Breast epithelium (tissue), 3 donors: ENCODE measurements at regions not wholly inside any gene's neighbourhood (a gene's known extent, or its start where the extent isn't known, plus 50 kb on each side); places are given as distances from the start of the nearest gene placed in this dataset.

Experiments
- CTCF ChIP-seq, 3 donors: fragments of 450-650 bp; IDR thresholded peaks; one replicate each; pipeline ENCODE4 v1.5.1; 2016 to 2017; ENCODE audit warnings: antibody characterized with exemption in 3 of 3, mild to moderate bottlenecking in 3 of 3, moderate library complexity in 3 of 3
- POLR2A ChIP-seq: fragments of 450-650 bp; IDR thresholded peaks from one replicate; pipeline ENCODE4 v1.6.1; 2016; ENCODE audit warnings: antibody characterized with exemption, mild to moderate bottlenecking, moderate library complexity
- POLR2AphosphoS5 ChIP-seq, 3 donors: sonication (generic); formaldehyde crosslinking; IDR thresholded peaks; one replicate each; pipeline ENCODE4 v1.6.1; 2017; ENCODE audit warnings: antibody characterized with exemption in 3 of 3

GRCh38 chr15:37777006-37777405 lies 157.4 kb upstream of the TMCO5A start:
- no peak for TF ChIP-seq CTCF (IDR thresholded peaks at IDR 0.05)
- no peak for TF ChIP-seq POLR2A
- no peak for TF ChIP-seq POLR2AphosphoS5 (IDR thresholded peaks at IDR 0.05)
